ENCODE measurements at regions not wholly inside any gene's neighbourhood (a gene's known extent, or its start where the extent isn't known, plus 50 kb on each side); places are given as distances from the start of the nearest gene placed in this dataset.

GRCh38 chrX:39771089-39771488, 326.7 kb downstream of the BCOR start:
- TF ChIP-seq CTCF (IDR thresholded peaks at IDR 0.05; ENCODE audit: low read length) (no peak), EZH2 (IDR thresholded peaks at IDR 0.05; ENCODE audit: borderline replicate concordance, low read length) (no peak)
